ENCODE measurements at regions not wholly inside any gene's neighbourhood (a gene's known extent, or its start where the extent isn't known, plus 50 kb on each side); places are given as distances from the start of the nearest gene placed in this dataset.

DNA sequence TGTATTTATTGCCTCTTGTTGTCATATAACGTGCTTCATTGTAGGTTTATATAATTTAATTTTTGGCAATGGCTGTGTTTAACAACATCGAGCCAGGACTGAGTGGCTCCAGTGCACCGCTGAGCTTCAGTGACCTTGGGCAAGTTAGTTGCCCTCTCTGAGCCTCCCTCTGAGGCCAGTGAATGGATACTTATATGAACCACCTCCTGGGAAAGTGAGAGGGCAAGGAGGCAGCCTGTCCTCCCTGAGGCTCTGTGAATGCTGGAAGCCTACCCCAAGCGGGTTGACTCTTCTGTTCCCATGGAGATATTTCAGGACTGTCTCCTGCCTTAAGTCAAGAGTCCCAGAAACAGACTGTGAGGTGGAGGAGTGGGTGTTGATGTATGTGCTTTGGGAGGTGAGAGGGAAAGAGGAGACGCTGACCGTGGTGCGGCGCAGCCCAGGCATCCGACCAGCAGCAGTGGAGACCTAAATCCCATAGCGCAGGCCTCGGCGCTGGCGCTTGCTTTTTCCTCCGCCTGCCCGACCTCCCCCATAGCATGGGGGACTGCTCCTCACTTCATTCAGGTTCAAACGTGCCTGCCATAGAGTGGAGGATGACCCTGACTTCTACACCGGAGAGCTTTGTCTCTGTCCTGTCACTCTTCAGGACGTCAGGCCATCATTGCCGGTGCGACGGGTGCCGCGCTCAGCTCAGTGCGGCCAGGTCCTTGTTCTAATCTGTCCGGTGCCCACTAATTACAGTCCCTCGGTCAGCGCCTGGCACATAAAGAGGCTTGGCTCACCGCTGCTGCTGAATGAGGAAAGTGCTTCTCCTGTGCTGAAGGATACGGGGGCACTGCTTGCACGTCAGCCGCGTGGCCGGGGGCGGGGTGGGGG, 167.3 kb upstream of the HS6ST1 start:
- H3K4me1 Mint-ChIP-seq (ENCODE audit: low read depth) = no peaks in the 10 kb centered on the region
- no peak for DNase-seq (ENCODE audit: low spot score)
- no peaks in the 10 kb centered on the region for H3K36me3 Mint-ChIP-seq (ENCODE audit: low read depth)
- H3K27ac Mint-ChIP-seq = no peak overlapping the region
- intact Hi-C loops (cut with micrococcal nuclease) = no loop called here
- H3K9me3 Mint-ChIP-seq = no peaks in the 10 kb centered on the region
- peaks cover 18% of the 10 kb centered on the region for H3K27me3 Mint-ChIP-seq (ENCODE audit: insufficient read depth)
- H3K4me3 Mint-ChIP-seq = no peak overlapping the region

DNA sequence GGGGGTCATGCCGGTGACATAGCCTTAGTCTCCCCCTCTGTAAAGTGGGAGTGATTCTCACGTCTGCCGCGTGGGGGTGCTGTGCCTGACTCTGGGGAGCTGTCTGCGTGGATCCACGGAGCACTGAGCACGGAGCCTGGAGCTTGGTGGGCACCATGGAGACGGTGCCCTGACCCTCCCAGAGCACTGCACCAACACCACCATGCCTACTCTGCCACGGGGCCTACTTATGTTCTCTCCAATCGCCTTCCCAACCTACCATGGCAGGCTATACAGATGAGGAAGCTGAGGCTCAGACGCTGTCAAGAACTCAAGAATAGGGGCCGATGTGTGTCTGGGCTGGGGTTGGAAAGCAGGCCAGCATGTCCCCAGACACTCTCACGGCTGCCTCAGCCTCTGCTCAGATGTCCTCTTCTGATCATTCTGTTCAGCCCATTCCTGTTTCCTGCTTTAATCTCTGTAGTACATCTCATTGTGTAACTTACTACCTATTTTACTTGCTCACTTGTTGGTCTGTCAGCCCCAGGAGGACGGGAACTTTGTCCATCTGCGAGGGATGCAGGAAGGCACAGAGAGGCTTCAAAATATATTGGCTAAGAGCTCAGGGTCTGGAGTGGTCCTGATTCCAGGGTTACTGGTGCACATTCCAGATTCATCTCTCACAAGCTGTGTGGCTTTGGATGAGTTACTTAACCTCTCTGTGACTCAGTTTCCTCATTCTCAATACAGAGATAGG, 168.1 kb upstream of the HS6ST1 start:
- H3K36me3 Mint-ChIP-seq (ENCODE audit: low read depth) = no peaks in the 10 kb centered on the region

DNA sequence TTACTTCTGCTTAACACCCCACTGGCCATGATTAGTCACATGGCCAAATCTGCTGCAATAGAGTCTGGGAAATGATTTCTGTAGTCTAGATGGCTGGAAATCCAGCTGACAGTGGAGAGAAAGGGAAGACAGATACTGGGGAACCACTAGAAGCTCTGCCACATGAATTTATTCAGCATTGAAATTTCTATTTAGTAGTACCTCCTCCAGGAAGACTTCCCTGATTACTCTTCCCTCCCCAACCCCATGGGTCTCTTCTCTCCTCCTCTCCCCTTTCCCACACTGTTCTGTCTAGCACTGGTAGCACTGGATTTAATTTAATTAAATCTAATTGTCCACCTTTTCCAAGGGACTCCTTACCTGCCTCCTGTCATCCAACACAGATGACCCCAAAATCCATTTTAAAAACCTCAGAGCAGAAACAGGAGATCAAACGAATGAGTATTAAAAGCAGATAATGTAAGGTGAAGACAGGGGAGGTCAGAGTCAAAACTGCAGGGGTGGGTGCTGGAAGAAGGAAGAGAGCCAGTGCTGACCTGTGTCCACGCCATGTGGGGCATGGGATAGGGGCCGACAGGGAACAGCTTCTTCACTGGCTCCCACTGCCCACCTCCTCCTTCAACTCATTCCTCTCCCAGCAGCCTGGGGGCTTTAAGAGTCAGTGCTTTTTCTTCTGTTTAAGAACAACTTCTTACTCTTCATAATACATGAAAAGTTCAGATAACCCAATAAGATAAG, 169.2 kb upstream of the HS6ST1 start:
- Mint-ChIP-seq H3K27me3 (ENCODE audit: insufficient read depth) (peaks cover 11% of the 10 kb centered on the region), H3K36me3 (ENCODE audit: low read depth) (no peaks in the 10 kb centered on the region), H3K9me3 (no peaks in the 10 kb centered on the region), H3K4me1 (ENCODE audit: low read depth) (no peaks in the 10 kb centered on the region), H3K4me3 (no peak overlapping the region), H3K27ac (no peak overlapping the region)
- DNase-seq (ENCODE audit: low spot score) = no peak
- intact Hi-C loops (cut with micrococcal nuclease) = no loop called here

More for the DNA sequence above, 168.1 kb upstream of the HS6ST1 start:
- Mint-ChIP-seq H3K4me3 (no peak overlapping the region), H3K27ac (no peak overlapping the region), H3K9me3 (no peaks in the 10 kb centered on the region), H3K4me1 (ENCODE audit: low read depth) (no peaks in the 10 kb centered on the region), H3K27me3 (ENCODE audit: insufficient read depth) (peaks cover 17% of the 10 kb centered on the region)
- no peak for DNase-seq (ENCODE audit: low spot score)
- intact Hi-C loops (cut with micrococcal nuclease) = no loop called here

DNA sequence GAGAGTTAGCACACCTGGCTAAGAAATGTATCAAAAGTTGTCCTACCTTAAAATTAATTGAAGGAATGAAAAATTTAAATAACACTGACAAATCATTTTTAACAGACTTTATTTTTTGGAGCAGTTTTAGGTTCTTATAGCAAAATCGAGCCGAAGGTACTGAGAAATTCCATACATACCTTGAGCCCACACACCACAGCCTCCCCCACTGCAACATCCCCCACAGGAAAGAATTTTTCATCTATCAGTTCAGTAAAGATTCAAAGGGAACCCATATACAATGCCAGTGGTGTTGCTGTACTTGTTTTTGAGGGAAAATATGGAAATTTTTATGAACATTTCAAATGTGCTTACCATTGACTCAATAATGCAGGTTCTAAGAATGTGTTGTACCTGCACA, 169.8 kb upstream of the HS6ST1 start:
- Mint-ChIP-seq H3K27ac (no peak overlapping the region), H3K27me3 (ENCODE audit: insufficient read depth) (peaks cover 11% of the 10 kb centered on the region), H3K4me3 (no peak overlapping the region), H3K36me3 (ENCODE audit: low read depth) (no peaks in the 10 kb centered on the region), H3K4me1 (ENCODE audit: low read depth) (no peaks in the 10 kb centered on the region), H3K9me3 (no peaks in the 10 kb centered on the region)
- no peak for DNase-seq (ENCODE audit: low spot score)
- intact Hi-C loops (cut with micrococcal nuclease) = no loop called here

DNA sequence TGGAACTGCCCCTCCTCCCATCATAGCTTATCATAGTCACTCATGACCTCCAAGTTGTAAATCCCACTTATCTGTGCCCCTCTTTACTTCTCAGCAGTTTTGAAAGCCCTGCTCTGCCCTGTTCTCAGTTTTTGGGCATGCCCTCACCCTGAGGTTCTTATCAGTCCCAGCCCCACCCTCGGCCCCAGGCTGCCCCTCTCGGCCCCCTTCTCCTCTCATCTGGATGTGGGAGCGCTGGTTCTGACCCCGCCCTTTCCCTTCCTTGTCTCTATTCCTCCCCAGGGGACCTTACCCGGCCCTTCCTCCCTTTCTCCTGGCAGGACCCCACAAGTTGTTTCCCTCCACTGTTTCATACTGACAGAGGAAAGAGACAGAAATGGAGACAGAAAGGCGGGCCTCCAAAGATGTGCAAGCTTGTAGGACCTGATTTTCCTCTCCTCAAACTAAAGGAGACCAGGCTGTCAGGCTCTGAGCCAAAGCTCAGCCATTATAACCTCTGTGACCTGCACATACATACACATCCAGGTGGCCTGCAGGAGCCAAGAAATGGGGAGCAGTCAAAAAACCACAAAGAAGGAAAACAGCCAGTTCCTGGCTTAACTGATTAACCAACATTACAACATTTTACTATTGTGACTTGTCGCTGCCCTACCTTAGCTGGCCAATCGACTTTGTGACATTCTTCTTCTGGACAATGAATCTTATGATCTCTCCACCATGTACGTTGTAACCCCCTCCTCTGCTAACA, 171.0 kb upstream of the HS6ST1 start:
- no peaks in the 10 kb centered on the region for H3K9me3 Mint-ChIP-seq
- intact Hi-C loops (cut with micrococcal nuclease) = no loop called here

DNA sequence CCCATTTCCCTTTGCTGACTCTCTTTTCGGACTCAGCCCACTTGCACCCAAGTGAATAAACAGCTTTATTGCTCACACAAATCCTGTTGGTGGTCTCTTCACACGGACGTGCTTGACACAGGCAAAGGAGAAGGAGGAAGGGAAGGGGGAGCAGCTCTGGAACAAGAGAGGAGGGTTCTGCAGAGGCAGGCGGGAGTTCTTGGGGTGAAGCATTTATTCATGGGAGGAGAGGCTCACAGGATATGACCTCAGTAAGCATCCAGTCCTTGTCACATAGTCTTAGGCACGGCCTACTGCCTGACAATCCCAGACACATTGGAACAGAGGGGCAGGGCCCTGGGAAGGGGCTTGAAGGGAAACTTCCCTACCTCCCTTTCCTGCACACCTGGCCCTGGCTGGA, 171.7 kb upstream of the HS6ST1 start:
- no peaks in the 10 kb centered on the region for H3K9me3 Mint-ChIP-seq
- H3K4me3 Mint-ChIP-seq = no peak overlapping the region
- DNase-seq (ENCODE audit: low spot score) = no peak
- no peaks in the 10 kb centered on the region for H3K36me3 Mint-ChIP-seq (ENCODE audit: low read depth)
- H3K4me1 Mint-ChIP-seq (ENCODE audit: low read depth) = no peaks in the 10 kb centered on the region
- no peak overlapping the region for H3K27ac Mint-ChIP-seq
- H3K27me3 Mint-ChIP-seq (ENCODE audit: insufficient read depth) = peaks cover 8% of the 10 kb centered on the region
- intact Hi-C loops (cut with micrococcal nuclease) = no loop called here

More for the DNA sequence above, 171.0 kb upstream of the HS6ST1 start:
- no peaks in the 10 kb centered on the region for H3K4me1 Mint-ChIP-seq (ENCODE audit: low read depth)
- peaks cover 9% of the 10 kb centered on the region for H3K27me3 Mint-ChIP-seq (ENCODE audit: insufficient read depth)
- H3K36me3 Mint-ChIP-seq (ENCODE audit: low read depth) = no peaks in the 10 kb centered on the region
- H3K27ac Mint-ChIP-seq = no peak overlapping the region
- H3K4me3 Mint-ChIP-seq = no peak overlapping the region
- no peak for DNase-seq (ENCODE audit: low spot score)

DNA sequence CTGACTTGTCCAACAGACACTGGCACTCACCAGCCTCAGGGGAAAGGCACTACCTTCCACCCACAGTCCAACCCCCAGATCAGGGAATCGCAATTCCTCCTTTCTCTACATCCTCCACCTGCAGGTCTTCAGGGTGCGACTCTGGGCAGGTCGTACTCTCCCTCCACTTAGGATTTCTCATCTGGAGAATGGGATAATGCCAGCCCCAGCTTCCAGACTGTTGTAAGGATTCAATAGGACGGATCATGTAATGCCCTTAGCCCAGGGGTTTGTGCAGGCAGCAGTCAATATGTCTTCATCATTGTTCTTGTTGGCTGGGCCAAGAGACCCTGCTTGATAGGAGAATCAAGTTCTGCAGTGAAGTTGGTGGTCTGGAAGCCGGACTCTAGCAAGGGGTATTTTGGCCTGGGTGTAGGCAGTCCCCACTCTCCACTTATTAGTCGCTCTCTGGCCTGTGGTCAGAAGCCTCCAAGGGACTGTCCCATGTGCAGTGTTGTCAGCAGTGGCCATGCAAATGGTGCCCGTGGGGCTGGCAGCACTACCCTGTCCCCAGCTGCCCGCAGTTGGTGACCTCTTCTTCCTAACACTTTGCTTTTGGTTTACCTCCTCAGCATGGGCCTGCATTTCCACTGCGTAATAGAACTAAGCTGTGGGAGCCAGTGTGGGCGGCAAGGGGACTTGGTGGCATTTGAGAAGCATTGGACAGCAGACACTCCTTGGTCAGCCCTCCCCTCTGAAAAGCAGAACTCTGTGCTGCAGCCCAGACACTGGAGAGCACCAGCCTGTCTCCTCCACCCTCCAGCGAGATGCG, 172.4 kb upstream of the HS6ST1 start:
- H3K36me3 Mint-ChIP-seq (ENCODE audit: low read depth) = no peaks in the 10 kb centered on the region
- intact Hi-C loops (cut with micrococcal nuclease) = no loop called here
- H3K27ac Mint-ChIP-seq = no peak overlapping the region
- H3K27me3 Mint-ChIP-seq (ENCODE audit: insufficient read depth) = peaks cover 6% of the 10 kb centered on the region
- no peak overlapping the region for H3K4me3 Mint-ChIP-seq
- H3K9me3 Mint-ChIP-seq = no peaks in the 10 kb centered on the region
- H3K4me1 Mint-ChIP-seq (ENCODE audit: low read depth) = no peaks in the 10 kb centered on the region
- no peak for DNase-seq (ENCODE audit: low spot score)

DNA sequence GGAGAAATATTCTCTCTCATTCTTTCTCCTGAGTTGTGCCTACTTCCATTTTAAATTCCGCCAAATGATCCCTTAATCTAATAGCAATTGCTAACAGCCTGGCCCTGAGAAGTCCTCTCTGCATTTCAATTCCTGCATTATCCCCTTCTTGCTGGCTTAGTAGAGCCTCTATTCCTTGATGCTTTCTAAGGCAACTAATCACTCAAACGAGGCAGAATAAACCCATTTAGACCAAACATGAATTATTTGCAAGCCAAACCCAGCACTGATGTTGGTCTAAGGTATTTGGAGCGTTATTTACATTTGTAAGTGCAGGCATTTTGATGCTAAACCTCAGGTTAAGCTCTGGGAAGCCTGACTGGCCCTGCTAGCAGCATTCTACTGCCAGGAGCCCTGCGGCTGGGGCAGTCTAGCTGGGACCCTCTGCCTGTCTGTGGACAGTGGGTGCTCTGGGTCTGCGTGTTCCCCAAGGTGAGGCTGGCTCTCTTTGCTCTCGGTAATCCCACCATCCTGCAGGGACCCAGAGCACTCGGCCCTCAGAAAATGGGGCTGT, 173.1 kb upstream of the HS6ST1 start:
- no peak overlapping the region for H3K4me3 Mint-ChIP-seq
- H3K4me1 Mint-ChIP-seq (ENCODE audit: low read depth) = no peaks in the 10 kb centered on the region
- DNase-seq (ENCODE audit: low spot score) = no peak
- no peaks in the 10 kb centered on the region for H3K9me3 Mint-ChIP-seq
- intact Hi-C loops (cut with micrococcal nuclease) = no loop called here
- no peak overlapping the region for H3K27ac Mint-ChIP-seq
- no peaks in the 10 kb centered on the region for H3K36me3 Mint-ChIP-seq (ENCODE audit: low read depth)
- H3K27me3 Mint-ChIP-seq (ENCODE audit: insufficient read depth) = peaks cover 8% of the 10 kb centered on the region

DNA sequence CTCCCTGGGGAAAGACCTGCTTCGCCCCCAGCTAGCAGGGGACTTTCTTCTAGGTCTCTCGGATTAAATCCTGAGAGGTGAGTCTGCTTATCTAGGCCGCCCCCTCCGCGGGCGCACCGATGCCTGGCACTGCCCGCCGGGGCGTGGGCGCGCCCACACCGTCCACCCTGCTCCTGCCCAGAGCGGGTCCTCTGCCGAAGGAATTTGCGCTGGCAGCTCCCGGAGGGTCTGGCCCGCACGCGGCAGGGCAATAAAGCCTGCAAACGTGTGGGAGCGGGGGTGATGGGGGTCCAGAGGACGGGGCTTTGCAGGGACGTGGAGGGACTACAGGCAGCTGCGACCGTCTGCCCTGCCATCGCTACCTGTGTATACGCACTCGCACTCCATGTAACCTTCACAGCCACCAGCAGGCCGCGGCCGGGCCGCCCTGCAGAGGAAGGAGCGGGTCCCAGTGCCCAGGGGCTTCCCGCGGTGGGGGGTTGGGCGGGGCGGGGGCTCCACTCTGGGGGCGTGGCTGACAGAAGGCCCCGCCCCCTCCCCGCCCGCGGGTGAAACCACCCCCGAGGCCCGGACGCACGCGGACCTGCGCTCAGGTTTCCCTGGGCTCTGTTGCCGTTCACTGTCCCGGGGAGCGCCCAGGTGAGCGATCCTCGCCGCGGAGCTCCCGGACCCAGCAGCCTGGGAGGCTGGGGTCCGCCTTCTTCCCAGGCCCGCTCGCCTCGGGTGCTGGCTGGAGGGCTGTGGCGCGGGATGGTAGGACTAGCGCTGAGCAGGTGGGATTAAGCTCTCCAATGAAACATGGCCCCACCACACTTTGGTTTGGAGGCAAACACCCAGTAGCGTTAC, 174.5 kb upstream of the HS6ST1 start:
- H3K27ac Mint-ChIP-seq = no peak overlapping the region
- H3K9me3 Mint-ChIP-seq = no peaks in the 10 kb centered on the region
- peaks cover 8% of the 10 kb centered on the region for H3K27me3 Mint-ChIP-seq (ENCODE audit: insufficient read depth)
- intact Hi-C loops (cut with micrococcal nuclease) = no loop called here
- no peak for DNase-seq (ENCODE audit: low spot score)
- H3K4me3 Mint-ChIP-seq = no peak overlapping the region
- H3K4me1 Mint-ChIP-seq (ENCODE audit: low read depth) = no peaks in the 10 kb centered on the region
- H3K36me3 Mint-ChIP-seq (ENCODE audit: low read depth) = no peaks in the 10 kb centered on the region

DNA sequence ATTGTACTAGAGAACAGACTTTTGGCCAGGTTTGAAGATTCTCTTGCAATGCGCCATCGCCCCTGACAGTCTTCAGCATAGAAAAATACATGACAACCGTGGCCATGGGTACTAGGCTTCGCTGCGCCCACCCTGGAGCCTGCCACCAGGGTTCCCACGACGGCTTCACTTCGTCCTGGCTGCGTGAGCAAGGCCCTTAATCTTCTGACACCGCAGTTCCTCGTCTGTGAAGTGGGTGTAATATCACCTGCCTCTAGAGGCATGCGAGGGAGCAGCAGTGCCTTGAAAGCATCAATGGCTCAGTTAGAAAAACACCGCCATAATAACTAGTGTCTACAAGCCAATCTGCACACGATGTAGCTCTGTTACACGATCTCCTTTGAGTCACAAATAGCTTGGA, 175.2 kb upstream of the HS6ST1 start:
- no peaks in the 10 kb centered on the region for H3K4me1 Mint-ChIP-seq (ENCODE audit: low read depth)
- H3K27ac Mint-ChIP-seq = no peak overlapping the region
- intact Hi-C loops (cut with micrococcal nuclease) = no loop called here
- no peak for DNase-seq (ENCODE audit: low spot score)
- peaks cover 8% of the 10 kb centered on the region for H3K27me3 Mint-ChIP-seq (ENCODE audit: insufficient read depth)
- H3K4me3 Mint-ChIP-seq = no peak overlapping the region
- H3K9me3 Mint-ChIP-seq = no peaks in the 10 kb centered on the region
- no peaks in the 10 kb centered on the region for H3K36me3 Mint-ChIP-seq (ENCODE audit: low read depth)

DNA sequence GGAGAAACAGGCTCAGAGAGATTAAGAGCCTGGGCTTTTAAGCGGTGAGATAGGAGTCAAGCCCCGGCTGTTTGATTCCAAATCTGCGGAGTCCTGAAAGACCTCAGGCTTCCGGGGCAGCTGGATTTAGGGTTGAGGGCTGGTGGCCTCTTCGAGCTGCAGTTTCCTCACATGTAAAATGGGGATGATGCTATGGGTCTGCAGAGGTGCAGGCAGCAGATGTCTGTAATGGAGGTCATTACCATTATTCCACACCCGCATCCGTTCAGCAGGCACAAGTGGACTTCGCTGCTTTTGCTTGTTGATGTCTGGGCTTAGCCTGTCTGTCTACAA, 175.6 kb upstream of the HS6ST1 start:
- intact Hi-C loops (cut with micrococcal nuclease) = no loop called here
- Mint-ChIP-seq H3K27ac (no peak overlapping the region), H3K4me3 (no peak overlapping the region), H3K36me3 (ENCODE audit: low read depth) (no peaks in the 10 kb centered on the region), H3K4me1 (ENCODE audit: low read depth) (no peaks in the 10 kb centered on the region), H3K9me3 (no peaks in the 10 kb centered on the region), H3K27me3 (ENCODE audit: insufficient read depth) (peaks cover 8% of the 10 kb centered on the region)
- no peak for DNase-seq (ENCODE audit: low spot score)

Data from activated T-helper 1 cell treated with anti-CD3 and anti-CD28 coated beads, Interleukin-12 subunit alpha, Interleukin-12 subunit beta, Interleukin-2, Interleukin-4 antibody, amounts not matched to agents 30 ng/mL and 10 ng/mL and 1 ng/mL, durations not matched to agents 14 hours and 24 hours and 36 hours (primary cell).